MM.1S (cell line): ENCODE measurements at regions not wholly inside any gene's neighbourhood (a gene's known extent, or its start where the extent isn't known, plus 50 kb on each side); places are given as distances from the start of the nearest gene placed in this dataset.

Source experiments
- DNase-seq: peaks from one replicate; pipeline ENCODE4 v3.0.0-alpha.2; 2015
- H2AFZ ChIP-seq: fragments of 300-600 bp; sonication (generic); 2 replicates; pipeline ENCODE4 v1.6.0; 2016; ENCODE audit warnings: antibody characterized with exemption, low read length
- H3F3A ChIP-seq: fragments of 300-600 bp; sonication (generic); 2 replicates; pipeline ENCODE4 v1.6.1; 2016; ENCODE audit warnings: mild to moderate bottlenecking, antibody characterized with exemption, low read length, moderate library complexity, mixed read lengths; ENCODE audit not compliant: insufficient read depth
- H3K27ac ChIP-seq: fragments of 300-600 bp; sonication (generic); 2 replicates; pipeline ENCODE4 v1.5.1; 2016; ENCODE audit warnings: mild to moderate bottlenecking, low read length
- H3K27me3 ChIP-seq: fragments of 300-600 bp; sonication (generic); replicated peaks from 2 replicates; pipeline ENCODE4 v1.6.0; 2016; ENCODE audit warnings: low read length; ENCODE audit not compliant: insufficient read depth
- H3K36me3 ChIP-seq: fragments of 300-600 bp; sonication (generic); replicated peaks from 2 replicates; pipeline ENCODE4 v1.6.1; 2016; ENCODE audit warnings: mild to moderate bottlenecking, low read length, mixed read lengths; ENCODE audit not compliant: insufficient read depth
- H3K4me1 ChIP-seq: fragments of 300-600 bp; sonication (generic); 2 replicates; pipeline ENCODE4 v1.6.1; 2016; ENCODE audit warnings: low read length, mixed read lengths
- H3K4me2 ChIP-seq: fragments of 300-600 bp; sonication (generic); 2 replicates; pipeline ENCODE4 v1.6.0; 2016; ENCODE audit warnings: low read depth, low read length
- H3K4me3 ChIP-seq: fragments of 300-600 bp; sonication (generic); 2 replicates; pipeline ENCODE4 v1.5.1; 2016; ENCODE audit warnings: low read length, mixed read lengths
- H3K79me2 ChIP-seq: fragments of 300-600 bp; sonication (generic); 2 replicates; pipeline ENCODE4 v1.6.1; 2016; ENCODE audit warnings: mixed run types, low read length, mixed read lengths
- H3K9ac ChIP-seq: fragments of 300-600 bp; sonication (generic); 2 replicates; pipeline ENCODE4 v1.6.1; 2016; ENCODE audit warnings: low read length, mixed read lengths
- H3K9me2 ChIP-seq: fragments of 300-600 bp; sonication (generic); replicated peaks from 2 replicates; pipeline ENCODE4 v1.6.1; 2016; ENCODE audit warnings: mild to moderate bottlenecking, low read length, mixed read lengths; ENCODE audit not compliant: insufficient read depth
- H3K9me3 ChIP-seq: fragments of 300-600 bp; sonication (generic); replicated peaks from 2 replicates; pipeline ENCODE4 v1.6.1; 2016; ENCODE audit warnings: mild to moderate bottlenecking, low read length, mixed read lengths; ENCODE audit not compliant: insufficient read depth
- H4K20me1 ChIP-seq: fragments of 300-600 bp; sonication (generic); 2 replicates; pipeline ENCODE4 v1.6.1; 2016; ENCODE audit warnings: mild to moderate bottlenecking, low read length, moderate library complexity, mixed read lengths; ENCODE audit not compliant: insufficient read depth
- CTCF ChIP-seq: fragments of 300-600 bp; sonication (generic); IDR thresholded peaks from 2 replicates; pipeline ENCODE4 v1.5.1; 2016; ENCODE audit warnings: antibody characterized with exemption, low read length, mixed read lengths
- EZH2 ChIP-seq: fragments of 300-600 bp; sonication (generic); optimal IDR thresholded peaks from 2 replicates; pipeline ENCODE3; 2017; ENCODE audit warnings: low read depth, mild to moderate bottlenecking, antibody characterized with exemption, low read length, mixed read lengths
- EZH2phosphoT487 ChIP-seq: fragments of 300-600 bp; sonication (generic); IDR thresholded peaks from 2 replicates; pipeline ENCODE4 v1.6.1; 2018; ENCODE audit warnings: antibody characterized with exemption, low read length

GRCh38 chr10:78481842-78482241, 448.2 kb downstream of the RPS24 start:
- TF ChIP-seq EZH2 (no peak), CTCF (no peak), EZH2phosphoT487 (no peak)
- H3K4me2 ChIP-seq: no peak overlapping the region
- H3K27me3 ChIP-seq: no peaks in the 10 kb centered on the region
- no peak overlapping the region for H3K27ac ChIP-seq
- no peaks in the 10 kb centered on the region for H4K20me1 ChIP-seq
- no peak for DNase-seq
- H3K4me1 ChIP-seq: no peaks in the 10 kb centered on the region
- no peak overlapping the region for H2AFZ ChIP-seq
- no peak overlapping the region for H3K4me3 ChIP-seq
- H3K79me2 ChIP-seq: no peaks in the 10 kb centered on the region
- no peak overlapping the region for H3K9ac ChIP-seq
- H3K9me3 ChIP-seq: no peaks in the 10 kb centered on the region
- H3K9me2 ChIP-seq: no peaks in the 10 kb centered on the region
- H3F3A ChIP-seq: no peaks in the 10 kb centered on the region
- H3K36me3 ChIP-seq: no peaks in the 10 kb centered on the region

GRCh38 chr10:78483641-78484040, 450.0 kb downstream of the RPS24 start:
- Histone ChIP-seq H3K27ac (no peak overlapping the region), H4K20me1 (no peaks in the 10 kb centered on the region), H2AFZ (no peak overlapping the region), H3K36me3 (no peaks in the 10 kb centered on the region), H3K27me3 (no peaks in the 10 kb centered on the region), H3K4me2 (no peak overlapping the region), H3F3A (no peaks in the 10 kb centered on the region), H3K9ac (no peak overlapping the region), H3K79me2 (no peaks in the 10 kb centered on the region), H3K4me3 (no peak overlapping the region), H3K4me1 (no peaks in the 10 kb centered on the region), H3K9me3 (no peaks in the 10 kb centered on the region), H3K9me2 (no peaks in the 10 kb centered on the region)
- TF ChIP-seq EZH2phosphoT487 (no peak), CTCF (no peak)
- DNase-seq: no peak

- H3K27me3 ChIP-seq: no peaks in the 10 kb centered on the region
Observed at GRCh38 chr10:78489034-78489433, 455.4 kb downstream of the RPS24 start.

More at GRCh38 chr10:78489034-78489433, 455.4 kb downstream of the RPS24 start:
- no peak for TF ChIP-seq EZH2
- no peak for TF ChIP-seq EZH2phosphoT487
- TF ChIP-seq CTCF: no peak
- no peaks in the 10 kb centered on the region for H3K4me1 ChIP-seq
- no peak overlapping the region for H2AFZ ChIP-seq
- H3K36me3 ChIP-seq: no peaks in the 10 kb centered on the region
- H3K9me3 ChIP-seq: no peaks in the 10 kb centered on the region
- no peaks in the 10 kb centered on the region for H4K20me1 ChIP-seq
- H3F3A ChIP-seq: no peaks in the 10 kb centered on the region
- no peak overlapping the region for H3K4me3 ChIP-seq
- no peaks in the 10 kb centered on the region for H3K9me2 ChIP-seq
- no peak for DNase-seq
- no peak overlapping the region for H3K9ac ChIP-seq
- H3K4me2 ChIP-seq: no peak overlapping the region
- no peak overlapping the region for H3K27ac ChIP-seq
- H3K79me2 ChIP-seq: no peaks in the 10 kb centered on the region
